ENCODE measurements at regions not wholly inside any gene's neighbourhood (a gene's known extent, or its start where the extent isn't known, plus 50 kb on each side); places are given as distances from the start of the nearest gene placed in this dataset.

DNA sequence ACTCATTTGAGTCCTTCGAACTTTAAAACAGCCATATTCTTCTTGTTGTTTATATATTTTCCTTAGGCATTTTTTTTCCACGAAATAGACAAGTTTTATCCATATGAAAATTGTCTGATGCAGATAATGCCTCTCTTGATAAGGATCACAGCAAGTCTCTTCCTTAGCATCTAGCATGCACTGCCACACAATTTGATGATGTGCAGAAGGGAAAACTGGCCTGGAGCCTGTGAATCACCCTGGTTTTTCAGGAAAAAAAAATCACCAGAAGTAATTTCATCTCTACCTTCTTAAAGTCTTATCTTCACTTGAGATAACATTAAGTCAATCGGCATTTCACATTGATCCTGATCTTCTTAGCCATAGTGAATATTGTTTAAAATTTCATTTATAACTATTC lies 199.8 kb downstream of the TENT5A start:
- H3K27ac ChIP-seq (ENCODE audit: low read depth in 2 of 2, low read length in 2 of 2): no peak overlapping the region
- FAIRE-seq (no peak), DNase-seq (no peak)
- H3K27me3 ChIP-seq (ENCODE audit: control insufficient read depth, insufficient read depth, low read length): no peaks in the 10 kb centered on the region
- H3K9me3 ChIP-seq (ENCODE audit: control insufficient read depth in 2 of 3, insufficient read depth in 1 of 3, low read length in 3 of 3): no peaks in the 10 kb centered on the region
- no peaks in the 10 kb centered on the region for H3K4me1 ChIP-seq (ENCODE audit: control insufficient read depth in 2 of 3, insufficient read depth in 2 of 3, low read depth in 1 of 3, low read length in 3 of 3)
- no peak overlapping the region for H3K4me3 ChIP-seq (ENCODE audit: low read length in 3 of 3)
- intact Hi-C loops (cut with DNase I): no loop called here
- no peak overlapping the region for H3K9ac ChIP-seq (ENCODE audit: low read length in 3 of 3)
- H3K36me3 ChIP-seq (ENCODE audit: control insufficient read depth in 2 of 3, insufficient read depth in 3 of 3, low read length in 3 of 3): no peaks in the 10 kb centered on the region
- TF ChIP-seq, protein P1, sequence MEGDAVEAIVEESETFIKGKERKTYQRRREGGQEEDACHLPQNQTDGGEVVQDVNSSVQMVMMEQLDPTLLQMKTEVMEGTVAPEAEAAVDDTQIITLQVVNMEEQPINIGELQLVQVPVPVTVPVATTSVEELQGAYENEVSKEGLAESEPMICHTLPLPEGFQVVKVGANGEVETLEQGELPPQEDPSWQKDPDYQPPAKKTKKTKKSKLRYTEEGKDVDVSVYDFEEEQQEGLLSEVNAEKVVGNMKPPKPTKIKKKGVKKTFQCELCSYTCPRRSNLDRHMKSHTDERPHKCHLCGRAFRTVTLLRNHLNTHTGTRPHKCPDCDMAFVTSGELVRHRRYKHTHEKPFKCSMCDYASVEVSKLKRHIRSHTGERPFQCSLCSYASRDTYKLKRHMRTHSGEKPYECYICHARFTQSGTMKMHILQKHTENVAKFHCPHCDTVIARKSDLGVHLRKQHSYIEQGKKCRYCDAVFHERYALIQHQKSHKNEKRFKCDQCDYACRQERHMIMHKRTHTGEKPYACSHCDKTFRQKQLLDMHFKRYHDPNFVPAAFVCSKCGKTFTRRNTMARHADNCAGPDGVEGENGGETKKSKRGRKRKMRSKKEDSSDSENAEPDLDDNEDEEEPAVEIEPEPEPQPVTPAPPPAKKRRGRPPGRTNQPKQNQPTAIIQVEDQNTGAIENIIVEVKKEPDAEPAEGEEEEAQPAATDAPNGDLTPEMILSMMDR (IDR thresholded peaks at IDR 0.05; ENCODE audit: borderline replicate concordance, extremely low read depth, insufficient read depth): no peak

- intact Hi-C loops (cut with DNase I): no loop called here
- no peaks in the 10 kb centered on the region for H3K9me3 ChIP-seq (ENCODE audit: control insufficient read depth in 2 of 3, insufficient read depth in 1 of 3, low read length in 3 of 3)
- TF ChIP-seq, protein P1 (IDR thresholded peaks at IDR 0.05; ENCODE audit: borderline replicate concordance, extremely low read depth, insufficient read depth): no peak
- DNase-seq (no peak), FAIRE-seq (no peak)
- H3K27ac ChIP-seq (ENCODE audit: low read depth in 2 of 2, low read length in 2 of 2): no peak overlapping the region
- H3K9ac ChIP-seq (ENCODE audit: low read length in 3 of 3): no peak overlapping the region
- no peaks in the 10 kb centered on the region for H3K27me3 ChIP-seq (ENCODE audit: control insufficient read depth, insufficient read depth, low read length)
- no peak overlapping the region for H3K4me3 ChIP-seq (ENCODE audit: low read length in 3 of 3)
- no peaks in the 10 kb centered on the region for H3K4me1 ChIP-seq (ENCODE audit: control insufficient read depth in 2 of 3, insufficient read depth in 2 of 3, low read depth in 1 of 3, low read length in 3 of 3)
- no peaks in the 10 kb centered on the region for H3K36me3 ChIP-seq (ENCODE audit: control insufficient read depth in 2 of 3, insufficient read depth in 3 of 3, low read length in 3 of 3)
Measured at GRCh38 chr6:81547149-81547548, 205.3 kb downstream of the TENT5A start.

- Histone ChIP-seq H3K27me3 (ENCODE audit: control insufficient read depth, insufficient read depth, low read length) (no peaks in the 10 kb centered on the region), H3K9ac (ENCODE audit: low read length in 3 of 3) (no peak overlapping the region), H3K4me1 (ENCODE audit: control insufficient read depth in 2 of 3, insufficient read depth in 2 of 3, low read depth in 1 of 3, low read length in 3 of 3) (no peaks in the 10 kb centered on the region), H3K4me3 (ENCODE audit: low read length in 3 of 3) (no peak overlapping the region), H3K9me3 (ENCODE audit: control insufficient read depth in 2 of 3, insufficient read depth in 1 of 3, low read length in 3 of 3) (no peaks in the 10 kb centered on the region), H3K27ac (ENCODE audit: low read depth in 2 of 2, low read length in 2 of 2) (no peak overlapping the region), H3K36me3 (ENCODE audit: control insufficient read depth in 2 of 3, insufficient read depth in 3 of 3, low read length in 3 of 3) (no peaks in the 10 kb centered on the region)
- TF ChIP-seq, protein P1 (IDR thresholded peaks at IDR 0.05; ENCODE audit: borderline replicate concordance, extremely low read depth, insufficient read depth): no peak
- intact Hi-C loops (cut with DNase I): no loop called here
- DNase-seq (no peak), FAIRE-seq (no peak)
Measured at GRCh38 chr6:81534934-81535465, 217.5 kb downstream of the TENT5A start.

All from kidney (tissue), 13 donors.